ENCODE measurements at regions not wholly inside any gene's neighbourhood (a gene's known extent, or its start where the extent isn't known, plus 50 kb on each side); places are given as distances from the start of the nearest gene placed in this dataset.

DNA sequence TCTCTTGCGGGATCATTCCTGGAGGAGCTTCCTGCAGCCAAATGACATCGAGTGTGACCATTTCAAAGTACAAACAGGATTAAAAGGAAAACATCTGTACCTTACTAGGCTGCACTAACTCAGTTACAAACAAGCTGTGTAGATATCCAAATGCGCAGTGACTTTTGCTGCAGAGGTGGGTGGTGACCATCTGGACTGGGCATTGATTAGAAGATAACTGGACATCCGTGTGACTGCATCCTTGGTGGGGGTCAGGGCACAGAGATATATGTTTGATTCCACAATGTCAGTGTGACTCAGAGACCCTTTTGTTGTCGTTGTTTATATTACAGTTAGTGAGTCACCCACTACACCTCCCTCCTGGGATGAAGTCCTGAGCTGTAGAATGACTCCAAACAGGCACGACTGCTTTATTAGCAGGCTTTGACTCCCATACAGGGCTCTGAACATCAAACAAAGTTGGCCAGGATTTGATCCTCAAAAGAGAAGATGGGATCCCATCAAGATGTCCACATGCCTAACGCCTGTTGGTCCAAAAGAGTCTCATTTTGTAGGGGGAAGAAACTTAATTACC is 56.7 kb upstream of the SDK1 start:
- TF ChIP-seq POLR2AphosphoS5 (IDR thresholded peaks at IDR 0.05; ENCODE audit: low read depth, low read length) (no peak), POLR2A (IDR thresholded peaks at IDR 0.05; ENCODE audit: low read depth, low read length) (no peak), TAF1 (IDR thresholded peaks at IDR 0.05; ENCODE audit: low read depth, low read length) (no peak), SPI1 (IDR thresholded peaks at IDR 0.05; ENCODE audit: low read depth, low read length) (no peak), POU2F2 (IDR thresholded peaks at IDR 0.05; ENCODE audit: low read depth, low read length) (no peak), PAX5 (IDR thresholded peaks at IDR 0.05; ENCODE audit: insufficient read depth, low read length, severe bottlenecking) (no peak)
- FAIRE-seq (no peak), DNase-seq (ENCODE audit: insufficient read length, low spot score) (no peak)

DNA sequence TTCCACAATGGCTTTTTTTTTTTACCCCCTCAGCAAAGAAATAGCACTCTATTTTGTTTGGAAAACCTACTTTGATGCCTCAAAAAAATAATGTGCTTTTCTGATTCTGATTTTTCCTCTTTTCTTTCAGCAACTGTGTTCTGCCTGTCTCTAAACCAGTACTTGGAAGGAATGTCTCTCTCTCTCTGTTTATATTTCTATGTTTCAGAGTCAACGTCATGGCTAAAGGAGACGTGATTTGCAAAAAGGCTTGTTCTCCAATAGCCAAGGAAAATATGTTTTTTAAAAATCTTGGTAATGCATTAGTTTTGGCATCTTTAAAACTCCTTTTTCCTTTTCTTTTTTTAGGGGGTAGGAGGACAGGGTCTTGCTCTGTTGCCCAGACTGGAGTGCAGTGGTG is 56.0 kb upstream of the SDK1 start:
- no peak for DNase-seq (ENCODE audit: insufficient read length, low spot score)
- TF ChIP-seq POLR2A (IDR thresholded peaks at IDR 0.05; ENCODE audit: low read depth, low read length) (no peak), POLR2AphosphoS5 (IDR thresholded peaks at IDR 0.05; ENCODE audit: low read depth, low read length) (no peak), PAX5 (IDR thresholded peaks at IDR 0.05; ENCODE audit: insufficient read depth, low read length, severe bottlenecking) (no peak), POU2F2 (IDR thresholded peaks at IDR 0.05; ENCODE audit: low read depth, low read length) (no peak), TAF1 (IDR thresholded peaks at IDR 0.05; ENCODE audit: low read depth, low read length) (no peak), SPI1 (IDR thresholded peaks at IDR 0.05; ENCODE audit: low read depth, low read length) (no peak)
- FAIRE-seq: no peak

DNA sequence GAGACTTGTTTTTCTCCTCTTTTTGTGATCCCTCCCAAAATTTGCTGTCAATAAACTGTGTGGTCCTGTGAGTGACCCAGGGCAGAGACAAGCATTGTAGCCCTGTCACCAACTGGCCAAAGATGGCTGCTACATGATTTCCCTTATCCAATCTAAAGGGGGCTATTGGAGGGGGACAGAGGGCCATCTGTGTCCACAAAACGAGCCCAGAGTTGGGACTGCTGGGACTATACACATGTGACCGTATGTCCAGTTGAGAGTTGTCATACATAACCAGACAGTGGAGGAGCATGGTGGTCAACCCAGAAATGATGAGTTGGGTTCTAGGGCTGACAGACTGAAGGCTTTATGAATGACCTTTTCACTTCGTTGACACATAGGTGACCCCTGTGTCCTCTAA is 55.3 kb upstream of the SDK1 start:
- no peak for TF ChIP-seq PAX5 (IDR thresholded peaks at IDR 0.05; ENCODE audit: insufficient read depth, low read length, severe bottlenecking)
- TF ChIP-seq POU2F2 (IDR thresholded peaks at IDR 0.05; ENCODE audit: low read depth, low read length): no peak
- TF ChIP-seq SPI1 (IDR thresholded peaks at IDR 0.05; ENCODE audit: low read depth, low read length): no peak
- no peak for TF ChIP-seq POLR2A (IDR thresholded peaks at IDR 0.05; ENCODE audit: low read depth, low read length)
- no peak for TF ChIP-seq POLR2AphosphoS5 (IDR thresholded peaks at IDR 0.05; ENCODE audit: low read depth, low read length)
- DNase-seq (ENCODE audit: insufficient read length, low spot score): no peak
- no peak for FAIRE-seq

DNA sequence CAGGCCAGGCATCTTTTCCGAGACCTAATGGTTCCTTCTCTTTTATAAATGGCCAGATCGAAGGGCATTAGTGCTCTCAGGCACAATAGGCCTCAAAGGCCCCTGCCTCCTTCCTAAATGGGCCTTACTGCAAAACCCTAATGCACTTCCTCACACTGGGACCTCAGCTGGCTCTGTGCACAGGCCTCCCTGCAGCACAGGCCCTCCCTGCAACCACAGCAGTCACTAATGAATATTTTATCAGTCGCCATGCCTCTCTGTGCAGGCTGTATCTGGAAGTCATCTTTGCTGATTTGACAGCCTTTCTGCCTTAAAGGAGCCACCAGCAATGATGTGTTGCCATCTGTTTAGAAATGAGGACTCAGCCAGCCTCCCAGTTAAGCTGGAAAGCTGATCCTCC is 54.9 kb upstream of the SDK1 start:
- TF ChIP-seq PAX5 (IDR thresholded peaks at IDR 0.05; ENCODE audit: insufficient read depth, low read length, severe bottlenecking): no peak
- no peak for TF ChIP-seq SPI1 (IDR thresholded peaks at IDR 0.05; ENCODE audit: low read depth, low read length)
- TF ChIP-seq TAF1 (IDR thresholded peaks at IDR 0.05; ENCODE audit: low read depth, low read length): no peak
- TF ChIP-seq POLR2A (IDR thresholded peaks at IDR 0.05; ENCODE audit: low read depth, low read length): no peak
- TF ChIP-seq POU2F2 (IDR thresholded peaks at IDR 0.05; ENCODE audit: low read depth, low read length): no peak
- no peak for TF ChIP-seq POLR2AphosphoS5 (IDR thresholded peaks at IDR 0.05; ENCODE audit: low read depth, low read length)
- FAIRE-seq: no peak

DNA sequence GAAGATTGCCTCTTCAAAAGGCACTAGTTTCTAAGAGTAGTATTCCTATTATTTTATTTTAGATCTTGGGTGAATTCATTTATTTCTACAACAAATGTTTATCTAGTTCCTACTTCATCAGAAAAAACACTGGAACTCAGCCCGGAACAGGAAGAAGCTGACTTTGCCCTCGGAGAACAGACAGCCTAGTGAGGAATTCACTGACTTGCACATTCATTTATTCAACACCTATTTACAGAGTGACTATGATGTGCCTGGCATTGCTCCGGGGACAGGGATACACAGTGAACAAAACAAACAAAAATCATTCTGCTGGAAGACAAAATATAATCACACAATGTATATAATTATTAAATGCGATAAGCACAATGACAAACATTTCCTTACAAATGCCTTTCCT is 54.4 kb upstream of the SDK1 start:
- DNase-seq (ENCODE audit: insufficient read length, low spot score) (no peak), FAIRE-seq (no peak)
- TF ChIP-seq POLR2AphosphoS5 (IDR thresholded peaks at IDR 0.05; ENCODE audit: low read depth, low read length): no peak

More for the DNA sequence above, 54.9 kb upstream of the SDK1 start:
- DNase-seq (ENCODE audit: insufficient read length, low spot score): no peak

DNA sequence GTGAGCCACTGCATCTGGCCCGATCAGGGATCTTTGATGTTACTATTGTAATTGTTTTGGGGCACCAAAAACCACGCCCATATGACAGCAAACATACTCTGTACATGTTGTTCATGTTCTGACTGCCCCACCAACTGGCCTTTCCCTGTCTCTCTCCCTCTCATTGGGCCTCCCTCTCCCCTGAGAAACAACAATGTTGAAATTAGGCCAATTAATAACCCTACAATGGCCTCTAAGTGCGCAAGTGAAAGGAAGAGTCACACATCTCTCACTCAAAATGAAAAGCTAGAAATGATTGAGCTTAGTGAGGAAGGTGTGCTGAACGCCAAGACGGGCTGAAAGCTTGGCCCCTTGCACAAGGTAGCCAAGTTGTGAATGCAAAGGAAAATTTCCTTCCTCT is 50.3 kb upstream of the SDK1 start:
- TF ChIP-seq PAX5 (IDR thresholded peaks at IDR 0.05; ENCODE audit: insufficient read depth, low read length, severe bottlenecking) (no peak), SPI1 (IDR thresholded peaks at IDR 0.05; ENCODE audit: low read depth, low read length) (no peak), POU2F2 (IDR thresholded peaks at IDR 0.05; ENCODE audit: low read depth, low read length) (no peak), POLR2AphosphoS5 (IDR thresholded peaks at IDR 0.05; ENCODE audit: low read depth, low read length) (no peak), TAF1 (IDR thresholded peaks at IDR 0.05; ENCODE audit: low read depth, low read length) (no peak), POLR2A (IDR thresholded peaks at IDR 0.05; ENCODE audit: low read depth, low read length) (no peak)

More for the DNA sequence above, 50.3 kb upstream of the SDK1 start:
- DNase-seq (ENCODE audit: insufficient read length, low spot score) (no peak), FAIRE-seq (no peak)
